Activated CD4-positive, alpha-beta T cell treated with anti-CD3 and anti-CD28 coated beads for 1 hour (primary cell): ENCODE measurements at regions not wholly inside any gene's neighbourhood (a gene's known extent, or its start where the extent isn't known, plus 50 kb on each side); places are given as distances from the start of the nearest gene placed in this dataset.
"Not testable (repeated sequence)": the region's sequence is repeated elsewhere in the genome, so short reads cannot be mapped to it uniquely, and the experiment has no call there.

Experiments used
- DNase-seq: peaks from one replicate; pipeline ENCODE4 v3.0.0-alpha.2; 2020

GRCh38 chr3:106328224-106328623 lies 459.4 kb upstream of the CBLB start:
- no peak for DNase-seq

- no peak for DNase-seq
Observed at GRCh38 chr3:106329521-106329920, 460.7 kb upstream of the CBLB start.

GRCh38 chr3:106331636-106332035 lies 462.8 kb upstream of the CBLB start:
- DNase-seq: no peak

- DNase-seq: no peak
Observed at GRCh38 chr3:106332129-106332528, 463.3 kb upstream of the CBLB start.

GRCh38 chr3:106332884-106333283 lies 464.1 kb upstream of the CBLB start:
- no peak for DNase-seq

GRCh38 chr3:106333911-106334618 lies 465.3 kb upstream of the CBLB start:
- DNase-seq: no peak

GRCh38 chr3:106336619-106337018 lies 467.8 kb upstream of the CBLB start:
- no peak for DNase-seq

- DNase-seq: no peak
Observed at GRCh38 chr3:106337116-106337515, 468.3 kb upstream of the CBLB start.

GRCh38 chr3:106338582-106339214 lies 469.9 kb upstream of the CBLB start:
- DNase-seq: no peak

- DNase-seq: no peak
Observed at GRCh38 chr3:106339551-106339950, 470.7 kb upstream of the CBLB start.

GRCh38 chr3:106341087-106341486 lies 472.3 kb upstream of the CBLB start:
- no peak for DNase-seq

- no peak for DNase-seq
Observed at GRCh38 chr3:106341586-106342162, 472.9 kb upstream of the CBLB start.

- DNase-seq: no peak
Observed at GRCh38 chr3:106342386-106342785, 473.6 kb upstream of the CBLB start.

- DNase-seq: no peak
Observed at GRCh38 chr3:106343811-106344210, 475.0 kb upstream of the CBLB start.

GRCh38 chr3:106345353-106346027 lies 476.7 kb upstream of the CBLB start:
- DNase-seq: no peak

GRCh38 chr3:106347350-106347749 lies 478.5 kb upstream of the CBLB start:
- DNase-seq: no peak

GRCh38 chr3:106348139-106348690 lies 479.4 kb upstream of the CBLB start:
- DNase-seq: no peak

GRCh38 chr3:106349191-106349881 lies 480.5 kb upstream of the CBLB start:
- no peak for DNase-seq

- DNase-seq: no peak
Observed at GRCh38 chr3:106355873-106356272, 487.1 kb upstream of the CBLB start.

- no peak for DNase-seq
Observed at GRCh38 chr3:106359692-106360091, 490.9 kb upstream of the CBLB start.

- not testable (repeated sequence) for DNase-seq
Observed at GRCh38 chr3:106360901-106361300, 492.1 kb upstream of the CBLB start.

- DNase-seq: no peak
Observed at GRCh38 chr3:106364477-106364876, 495.7 kb upstream of the CBLB start.
